GM12878 (cell line): ENCODE measurements at regions not wholly inside any gene's neighbourhood (a gene's known extent, or its start where the extent isn't known, plus 50 kb on each side); places are given as distances from the start of the nearest gene placed in this dataset.

Source experiments
- BACH1 ChIP-seq: fragments of 450-650 bp; IDR thresholded peaks from 2 replicates; pipeline ENCODE4 v1.6.1; 2017; ENCODE audit warnings: mild to moderate bottlenecking, borderline replicate concordance
- BRCA1 ChIP-seq: IDR thresholded peaks from 2 replicates; pipeline ENCODE4 v1.6.1; 2011; ENCODE audit warnings: low read depth, low read length, improper control_type of control experiment
- CBFB ChIP-seq: IDR thresholded peaks from 2 replicates; pipeline ENCODE4 v1.6.1; 2016; ENCODE audit warnings: antibody characterized with exemption, low read depth
- CHD1 ChIP-seq: IDR thresholded peaks from 2 replicates; pipeline ENCODE4 v1.6.1; 2012; ENCODE audit warnings: low read depth, low read length, improper control_type of control experiment
- FOXM1 ChIP-seq: IDR thresholded peaks from 2 replicates; pipeline ENCODE4 v1.6.1; 2012; ENCODE audit warnings: low read depth, mild to moderate bottlenecking, inconsistent platforms, low read length, moderate library complexity
- IKZF2 ChIP-seq, 2 experiments: fragments of 450-650 bp; IDR thresholded peaks; 2 replicates each; pipeline ENCODE4 v1.6.1; 2017; ENCODE audit warnings: mild to moderate bottlenecking in 2 of 2, moderate library complexity in 2 of 2
- MLLT1 ChIP-seq: fragments of 450-650 bp; IDR thresholded peaks from 2 replicates; pipeline ENCODE4 v1.6.1; 2016; ENCODE audit warnings: mild to moderate bottlenecking
- MTA2 ChIP-seq: fragments of 450-650 bp; IDR thresholded peaks from 2 replicates; pipeline ENCODE4 v1.6.1; 2016; ENCODE audit warnings: low read depth, mild to moderate bottlenecking, moderate library complexity
- NRF1 ChIP-seq: conservative IDR thresholded peaks from 2 replicates; pipeline ENCODE4 v1.6.1; 2011; ENCODE audit warnings: mild to moderate bottlenecking, low read depth, low read length, improper control_type of control experiment
- RELB ChIP-seq: fragments of 450-650 bp; IDR thresholded peaks from 2 replicates; pipeline ENCODE4 v1.6.1; 2017; ENCODE audit warnings: low read depth, mild to moderate bottlenecking, moderate library complexity
- REST ChIP-seq: IDR thresholded peaks from 2 replicates; pipeline ENCODE4 v1.6.1; 2012; ENCODE audit warnings: mild to moderate bottlenecking, low read depth, low read length
- SMC3 ChIP-seq: IDR thresholded peaks from 2 replicates; pipeline ENCODE4 v1.6.1; 2011; ENCODE audit warnings: low read length, improper control_type of control experiment, borderline replicate concordance
- STAT3 ChIP-seq: IDR thresholded peaks from 2 replicates; pipeline ENCODE4 v1.6.1; 2011; ENCODE audit warnings: low read depth, low read length, improper control_type of control experiment
- TAF1 ChIP-seq: IDR thresholded peaks from 2 replicates; pipeline ENCODE4 v1.6.1; 2011; ENCODE audit warnings: mild to moderate bottlenecking, low read depth, low read length, borderline replicate concordance
- ZNF24 ChIP-seq: fragments of 450-650 bp; IDR thresholded peaks from 2 replicates; pipeline ENCODE4 v1.6.1; 2017; ENCODE audit warnings: antibody characterized with exemption, mild to moderate bottlenecking
- ZNF687 ChIP-seq: fragments of 450-650 bp; IDR thresholded peaks from 2 replicates; pipeline ENCODE4 v1.6.1; 2017; ENCODE audit warnings: mild to moderate bottlenecking, moderate library complexity
- TF ChIP-seq, protein P1 (sequence below): fragments of 450-650 bp; IDR thresholded peaks from 2 replicates; pipeline ENCODE4 v1.6.1; 2017; ENCODE audit warnings: mild to moderate bottlenecking, moderate library complexity

DNA sequence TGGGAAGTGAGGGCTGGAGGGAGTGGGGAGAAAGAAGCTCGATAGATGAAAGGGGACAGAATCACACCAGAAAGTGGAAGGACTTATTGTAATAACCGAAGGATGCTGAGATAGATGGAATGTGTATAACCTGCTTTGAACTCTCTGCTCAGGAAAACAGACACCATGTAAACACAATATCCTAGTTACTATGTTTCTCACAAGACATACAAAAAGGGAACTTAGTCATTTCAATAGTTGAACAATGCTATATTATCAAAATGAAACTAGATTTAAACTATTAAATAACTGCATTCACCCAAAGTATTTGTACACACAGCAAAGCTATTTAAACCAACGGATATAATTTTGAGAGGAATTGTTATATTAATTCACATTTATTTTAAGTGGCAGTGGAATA is 108.3 kb upstream of the GADL1 start (continued):
- TF ChIP-seq MLLT1 = no peak
- TF ChIP-seq NRF1 = no peak
- TF ChIP-seq ZNF24 = no peak
- TF ChIP-seq RELB = peak; percentile 55; the same call in 1 of the 2 replicates
- no peak for TF ChIP-seq BRCA1
- peak; percentile 80; the same call in 1 of the 2 replicates for TF ChIP-seq MTA2
- no peak for TF ChIP-seq ZNF687
- no peak for TF ChIP-seq SMC3
- TF ChIP-seq FOXM1 = no peak
- TF ChIP-seq REST = no peak
- no peak; the same call in 1 of the 2 replicates for TF ChIP-seq BACH1
- TF ChIP-seq, protein P1, sequence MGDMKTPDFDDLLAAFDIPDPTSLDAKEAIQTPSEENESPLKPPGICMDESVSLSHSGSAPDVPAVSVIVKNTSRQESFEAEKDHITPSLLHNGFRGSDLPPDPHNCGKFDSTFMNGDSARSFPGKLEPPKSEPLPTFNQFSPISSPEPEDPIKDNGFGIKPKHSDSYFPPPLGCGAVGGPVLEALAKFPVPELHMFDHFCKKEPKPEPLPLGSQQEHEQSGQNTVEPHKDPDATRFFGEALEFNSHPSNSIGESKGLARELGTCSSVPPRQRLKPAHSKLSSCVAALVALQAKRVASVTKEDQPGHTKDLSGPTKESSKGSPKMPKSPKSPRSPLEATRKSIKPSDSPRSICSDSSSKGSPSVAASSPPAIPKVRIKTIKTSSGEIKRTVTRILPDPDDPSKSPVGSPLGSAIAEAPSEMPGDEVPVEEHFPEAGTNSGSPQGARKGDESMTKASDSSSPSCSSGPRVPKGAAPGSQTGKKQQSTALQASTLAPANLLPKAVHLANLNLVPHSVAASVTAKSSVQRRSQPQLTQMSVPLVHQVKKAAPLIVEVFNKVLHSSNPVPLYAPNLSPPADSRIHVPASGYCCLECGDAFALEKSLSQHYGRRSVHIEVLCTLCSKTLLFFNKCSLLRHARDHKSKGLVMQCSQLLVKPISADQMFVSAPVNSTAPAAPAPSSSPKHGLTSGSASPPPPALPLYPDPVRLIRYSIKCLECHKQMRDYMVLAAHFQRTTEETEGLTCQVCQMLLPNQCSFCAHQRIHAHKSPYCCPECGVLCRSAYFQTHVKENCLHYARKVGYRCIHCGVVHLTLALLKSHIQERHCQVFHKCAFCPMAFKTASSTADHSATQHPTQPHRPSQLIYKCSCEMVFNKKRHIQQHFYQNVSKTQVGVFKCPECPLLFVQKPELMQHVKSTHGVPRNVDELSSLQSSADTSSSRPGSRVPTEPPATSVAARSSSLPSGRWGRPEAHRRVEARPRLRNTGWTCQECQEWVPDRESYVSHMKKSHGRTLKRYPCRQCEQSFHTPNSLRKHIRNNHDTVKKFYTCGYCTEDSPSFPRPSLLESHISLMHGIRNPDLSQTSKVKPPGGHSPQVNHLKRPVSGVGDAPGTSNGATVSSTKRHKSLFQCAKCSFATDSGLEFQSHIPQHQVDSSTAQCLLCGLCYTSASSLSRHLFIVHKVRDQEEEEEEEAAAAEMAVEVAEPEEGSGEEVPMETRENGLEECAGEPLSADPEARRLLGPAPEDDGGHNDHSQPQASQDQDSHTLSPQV = no peak
- no peak for TF ChIP-seq TAF1
- TF ChIP-seq CBFB = no peak
- TF ChIP-seq STAT3 = no peak
- TF ChIP-seq CHD1 = no peak
- peak; percentile 71 to 75; a peak in 3 of 4 replicates for TF ChIP-seq IKZF2 (IDR thresholded peaks at IDR 0.05)
